Mucosa of descending colon (tissue), 3 donors: ENCODE measurements at regions not wholly inside any gene's neighbourhood (a gene's known extent, or its start where the extent isn't known, plus 50 kb on each side); places are given as distances from the start of the nearest gene placed in this dataset.
A peak's percentile ranks its signal among the peaks of the same experiment; 100 is the strongest.
"Not testable (repeated sequence)": the region's sequence is repeated elsewhere in the genome, so short reads cannot be mapped to it uniquely, and the experiment has no call there.

Experiments
- ATAC-seq: fragments of 200-7000 bp; cut with Tn5 transposase; one replicate; pipeline ENCODE4 v1.9.1; 2020; ENCODE audit warnings: mild to moderate bottlenecking, moderate library complexity
- DNase-seq, 3 donors: peaks; one replicate each; pipeline ENCODE4 v3.0.0-alpha.2; 2020
- H3K36me3 ChIP-seq: fragments of 200-600 bp; one replicate; pipeline ENCODE4 v1.8.0; 2021; ENCODE audit warnings: low read depth, mild to moderate bottlenecking
- H3K4me1 ChIP-seq: fragments of 200-600 bp; one replicate; pipeline ENCODE4 v1.8.0; 2021; ENCODE audit warnings: low read depth, mild to moderate bottlenecking
- H3K4me3 ChIP-seq: fragments of 200-600 bp; one replicate; pipeline ENCODE4 v1.8.0; 2021; ENCODE audit warnings: mild to moderate bottlenecking
- H3K9me3 ChIP-seq: fragments of 200-600 bp; one replicate; pipeline ENCODE4 v1.8.0; 2021; ENCODE audit warnings: mild to moderate bottlenecking
- intact Hi-C, 2 donors: fragments of 100-400 bp; cut with DNase I in 1 of 2; cut with micrococcal nuclease in 1 of 2; formaldehyde crosslinking; loops; one replicate each; pipeline versions ENCODE4 v1.11.0 to v1.11.1; 2022; cut with DNase I, micrococcal nuclease
- TF ChIP-seq, protein P1 (sequence below): fragments of 200-600 bp; IDR thresholded peaks from one replicate; pipeline ENCODE4 v1.8.0; 2022; ENCODE audit warnings: antibody characterized with exemption, mild to moderate bottlenecking
- donor health status: DM: no; HTN: no; CAD: no; lungs with moderate emphysema.
- donor health status: DM: no; HTN: no; CAD: no.
- donor health status: DM: no; HTN: yes; CAD: no.

DNA sequence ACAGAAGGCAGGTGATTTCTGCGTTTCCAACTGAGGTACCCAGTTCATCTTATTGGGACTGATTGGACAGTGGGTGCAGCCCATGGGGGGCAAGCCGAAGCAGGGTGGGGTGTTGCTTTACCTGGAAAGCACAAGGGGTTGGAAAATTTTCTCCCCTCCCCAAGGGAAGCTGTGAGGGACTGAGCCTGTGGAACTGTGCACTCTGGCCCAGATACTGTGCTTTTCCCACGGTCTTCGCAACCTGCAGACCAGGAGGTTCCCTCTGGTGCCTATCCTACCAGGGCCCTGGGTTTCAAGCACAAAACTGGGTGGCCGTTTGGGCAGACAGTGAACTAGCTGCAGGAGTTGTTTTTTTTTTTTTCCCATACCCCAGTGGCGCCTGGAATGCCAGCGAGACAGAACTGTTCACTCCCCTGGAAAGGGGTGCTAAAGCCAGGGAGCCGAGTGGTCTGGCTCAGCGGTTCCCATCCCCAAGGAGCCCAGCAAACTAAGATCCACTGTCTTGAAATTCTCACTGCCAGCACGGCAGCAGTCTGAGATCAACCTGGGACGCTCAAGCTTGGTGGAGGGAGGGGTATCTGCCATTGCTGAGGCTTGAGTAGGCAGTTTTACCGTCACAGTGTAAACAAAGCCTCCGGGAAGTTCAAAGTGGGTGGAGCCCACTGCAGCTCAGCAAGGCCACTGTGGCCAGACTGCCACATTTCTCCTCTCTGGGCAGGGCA lies 97.2 kb downstream of the JRKL start:
- Histone ChIP-seq H3K36me3 (no peaks in the 10 kb centered on the region), H3K4me1 (no peaks in the 10 kb centered on the region), H3K9me3 (no peaks in the 10 kb centered on the region), H3K4me3 (no peak overlapping the region)
- intact Hi-C loops, result no loop called here
- TF ChIP-seq, protein P1, sequence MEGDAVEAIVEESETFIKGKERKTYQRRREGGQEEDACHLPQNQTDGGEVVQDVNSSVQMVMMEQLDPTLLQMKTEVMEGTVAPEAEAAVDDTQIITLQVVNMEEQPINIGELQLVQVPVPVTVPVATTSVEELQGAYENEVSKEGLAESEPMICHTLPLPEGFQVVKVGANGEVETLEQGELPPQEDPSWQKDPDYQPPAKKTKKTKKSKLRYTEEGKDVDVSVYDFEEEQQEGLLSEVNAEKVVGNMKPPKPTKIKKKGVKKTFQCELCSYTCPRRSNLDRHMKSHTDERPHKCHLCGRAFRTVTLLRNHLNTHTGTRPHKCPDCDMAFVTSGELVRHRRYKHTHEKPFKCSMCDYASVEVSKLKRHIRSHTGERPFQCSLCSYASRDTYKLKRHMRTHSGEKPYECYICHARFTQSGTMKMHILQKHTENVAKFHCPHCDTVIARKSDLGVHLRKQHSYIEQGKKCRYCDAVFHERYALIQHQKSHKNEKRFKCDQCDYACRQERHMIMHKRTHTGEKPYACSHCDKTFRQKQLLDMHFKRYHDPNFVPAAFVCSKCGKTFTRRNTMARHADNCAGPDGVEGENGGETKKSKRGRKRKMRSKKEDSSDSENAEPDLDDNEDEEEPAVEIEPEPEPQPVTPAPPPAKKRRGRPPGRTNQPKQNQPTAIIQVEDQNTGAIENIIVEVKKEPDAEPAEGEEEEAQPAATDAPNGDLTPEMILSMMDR, result no peak
- peak; percentile 76 for ATAC-seq
- DNase-seq, result peak in 2 of 3 donors; percentile 57 to 70

DNA sequence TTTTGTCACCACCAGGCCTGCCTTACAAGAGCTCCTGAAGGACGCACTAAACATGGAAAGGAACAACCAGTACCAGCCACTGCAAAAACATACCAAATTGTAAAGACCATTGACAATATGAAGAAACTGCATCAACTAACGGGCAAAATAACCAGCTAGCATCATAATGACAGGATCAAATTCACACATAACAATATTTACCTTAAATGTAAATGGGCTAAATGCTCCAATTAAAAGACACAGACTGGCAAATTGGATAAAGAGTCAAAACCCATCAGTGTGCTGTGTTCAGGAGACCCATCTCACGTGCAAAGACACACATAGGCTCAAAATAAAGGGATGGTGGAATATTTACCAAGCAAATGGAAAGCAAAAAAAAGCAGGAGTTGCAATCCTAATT lies 99.1 kb downstream of the JRKL start:
- DNase-seq, intact Hi-C loops, H3K4me1 ChIP-seq, H3K9me3 ChIP-seq, H3K4me3 ChIP-seq, ATAC-seq, H3K36me3 ChIP-seq: not testable (repeated sequence)

DNA sequence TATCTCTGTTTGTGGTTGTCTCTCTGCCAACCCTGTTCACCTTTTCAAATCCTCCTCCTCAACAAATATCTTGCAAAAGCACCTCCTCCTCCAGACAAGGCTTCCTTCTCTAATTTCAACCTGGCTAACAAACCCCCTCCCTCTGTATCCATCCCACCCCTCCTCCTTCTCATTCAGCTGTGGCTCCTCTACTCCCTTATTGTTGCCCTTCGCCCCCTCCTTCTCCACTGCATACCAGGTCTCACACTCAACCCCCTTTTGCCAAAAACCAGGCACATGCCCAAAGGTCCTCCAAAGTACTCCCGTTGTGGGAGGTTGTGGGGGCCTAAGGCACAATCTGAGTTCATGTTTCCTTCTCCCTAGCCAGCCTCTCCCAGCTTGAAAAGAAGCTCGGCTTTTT lies 110.6 kb downstream of the JRKL start:
- TF ChIP-seq, protein P1, result no peak
- Histone ChIP-seq H3K9me3 (no peaks in the 10 kb centered on the region), H3K4me1 (no peaks in the 10 kb centered on the region), H3K4me3 (no peak overlapping the region), H3K36me3 (no peaks in the 10 kb centered on the region)
- intact Hi-C loops, result no loop called here
- ATAC-seq (no peak), DNase-seq (no peak)

DNA sequence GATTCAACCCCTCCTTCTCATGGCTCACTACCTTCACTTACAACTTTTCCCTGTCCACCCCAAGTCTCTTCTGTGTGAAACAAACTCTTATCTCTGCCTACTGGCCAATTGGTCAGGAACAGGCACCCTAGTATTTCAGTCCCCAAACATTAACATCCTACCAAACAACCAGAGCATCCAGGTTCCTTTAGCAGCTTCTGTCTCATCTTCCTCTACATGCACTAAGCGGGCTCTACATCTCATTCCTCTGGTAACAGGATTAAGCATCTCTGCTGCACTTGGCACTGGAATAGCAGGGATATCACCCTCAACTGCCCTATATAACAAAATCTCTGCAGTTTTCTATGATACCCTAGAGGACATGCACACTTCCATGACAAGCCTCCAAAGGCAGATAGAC lies 116.2 kb downstream of the JRKL start:
- intact Hi-C loops, result no loop called here

DNA sequence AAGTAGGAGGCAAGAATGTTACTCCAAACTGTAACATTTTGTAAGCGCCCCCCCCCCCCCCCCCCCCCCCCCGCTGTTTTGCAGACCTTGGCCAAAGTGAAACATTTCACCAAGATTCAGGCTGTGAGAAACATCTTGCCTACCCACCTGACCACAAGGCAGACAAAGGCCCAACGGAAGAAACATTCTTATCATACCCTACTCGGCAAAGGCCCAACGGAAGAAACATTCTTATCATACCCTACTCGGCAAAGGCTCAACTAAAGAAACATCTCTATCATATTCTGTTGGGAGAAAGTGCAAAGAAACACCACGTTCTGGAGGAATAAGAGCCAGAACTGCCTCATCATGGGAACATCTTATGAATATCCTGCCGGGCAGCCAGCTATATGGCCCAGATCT lies 117.1 kb downstream of the JRKL start:
- ATAC-seq (no peak), DNase-seq (no peak)
- Histone ChIP-seq H3K36me3 (no peaks in the 10 kb centered on the region), H3K4me3 (no peak overlapping the region), H3K9me3 (no peaks in the 10 kb centered on the region), H3K4me1 (no peaks in the 10 kb centered on the region)
- intact Hi-C loops, result no loop called here
- TF ChIP-seq, protein P1, result no peak

More for the DNA sequence above, 116.2 kb downstream of the JRKL start:
- ATAC-seq (no peak), DNase-seq (no peak)
- Histone ChIP-seq H3K4me1 (no peaks in the 10 kb centered on the region), H3K4me3 (no peak overlapping the region), H3K9me3 (no peaks in the 10 kb centered on the region), H3K36me3 (no peaks in the 10 kb centered on the region)
- TF ChIP-seq, protein P1, result no peak

DNA sequence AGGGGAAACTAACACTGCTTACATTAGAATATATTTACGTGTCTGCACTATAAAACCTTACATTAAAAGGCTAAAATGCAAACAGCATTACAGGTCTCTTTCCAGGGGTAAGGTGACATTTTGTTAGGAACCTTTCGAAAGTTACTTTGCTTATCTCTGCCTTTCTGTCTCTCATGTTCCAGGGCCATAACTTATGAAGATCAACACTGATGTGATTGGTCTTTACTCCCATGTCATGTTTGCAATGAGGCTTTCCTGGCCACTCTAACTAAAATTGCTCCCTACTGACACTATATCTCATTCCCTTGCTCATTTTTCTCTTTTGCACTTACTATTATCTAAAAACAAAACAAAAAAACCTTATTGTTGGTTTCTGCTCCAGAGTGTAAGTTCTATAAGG lies 119.0 kb downstream of the JRKL start:
- no peak for DNase-seq
- intact Hi-C loops, result no loop called here
- TF ChIP-seq, protein P1, result no peak
- Histone ChIP-seq H3K4me1 (no peaks in the 10 kb centered on the region), H3K36me3 (no peaks in the 10 kb centered on the region), H3K4me3 (no peak overlapping the region), H3K9me3 (no peaks in the 10 kb centered on the region)
- no peak for ATAC-seq
